Spleen (tissue), 11 donors: ENCODE measurements at regions not wholly inside any gene's neighbourhood (a gene's known extent, or its start where the extent isn't known, plus 50 kb on each side); places are given as distances from the start of the nearest gene placed in this dataset.

ENCODE experiments used
- DNase-seq: peaks from one replicate; pipeline ENCODE4 v3.0.0-alpha.2; 2020
- H3K27ac ChIP-seq, 8 donors: fragments of 200-600 bp; sonication (generic) in 7 of 8; 1 replicate in 4 of 8; 2 replicates in 4 of 8; pipeline versions ENCODE4 v1.5.0 to v1.8.0; 2016 to 2021; ENCODE audit warnings: inconsistent platforms in 4 of 8, mild to moderate bottlenecking in 4 of 8, moderate library complexity in 1 of 8
- H3K27me3 ChIP-seq, 7 donors: fragments of 200-600 bp; sonication (generic) in 6 of 7; replicated peaks in 1 of 7; 1 replicate in 4 of 7; 2 replicates in 3 of 7; pipeline versions ENCODE4 v1.5.0 to v1.8.0; 2016 to 2021; ENCODE audit warnings: inconsistent platforms in 3 of 7, mild to moderate bottlenecking in 1 of 7
- H3K36me3 ChIP-seq, 6 donors: fragments of 200-600 bp; sonication (generic) in 5 of 6; 1 replicate in 4 of 6; 2 replicates in 2 of 6; pipeline versions ENCODE4 v1.5.0 to v1.8.0; 2016 to 2021; ENCODE audit warnings: inconsistent platforms in 2 of 6
- H3K4me1 ChIP-seq, 6 donors: fragments of 200-600 bp; sonication (generic) in 5 of 6; 1 replicate in 3 of 6; 2 replicates in 3 of 6; pipeline versions ENCODE4 v1.5.0 to v1.8.0; 2016 to 2021; ENCODE audit warnings: inconsistent platforms in 3 of 6
- H3K4me3 ChIP-seq, 8 donors: fragments of 200-600 bp; sonication (generic) in 7 of 8; 1 replicate in 4 of 8; 2 replicates in 4 of 8; pipeline versions ENCODE4 v1.5.0 to v1.8.0; 2016 to 2021; ENCODE audit warnings: inconsistent platforms in 4 of 8, mild to moderate bottlenecking in 4 of 8, moderate library complexity in 2 of 8
- H3K9me3 ChIP-seq, 8 donors: fragments of 200-600 bp; sonication (generic) in 7 of 8; 1 replicate in 4 of 8; 2 replicates in 4 of 8; pipeline versions ENCODE4 v1.5.0 to v1.8.0; 2016 to 2021; ENCODE audit warnings: inconsistent platforms in 4 of 8
- CTCF ChIP-seq, 11 experiments: fragments of 200-600 bp in 7 of 11; fragments of 450-650 bp in 4 of 11; sonication (generic) in 4 of 11; IDR thresholded peaks in 8 of 11; conservative IDR thresholded peaks in 3 of 11; 1 replicate in 7 of 11; 2 replicates in 4 of 11; pipeline versions ENCODE4 v1.4.0 to v1.8.0; 2016 to 2021; ENCODE audit warnings: antibody characterized with exemption in 11 of 11, inconsistent platforms in 4 of 11, mild to moderate bottlenecking in 1 of 11
- POLR2A ChIP-seq, 3 donors: fragments of 450-650 bp; IDR thresholded peaks; one replicate each; pipeline ENCODE4 v1.5.1; 2017; ENCODE audit warnings: antibody characterized with exemption in 3 of 3, mild to moderate bottlenecking in 1 of 3
- POLR2AphosphoS5 ChIP-seq, 3 donors: sonication (generic); formaldehyde crosslinking; IDR thresholded peaks; one replicate each; pipeline ENCODE4 v1.5.1; 2017; ENCODE audit warnings: antibody characterized with exemption in 3 of 3
- WGBS, 5 donors: extraction: QIAGEN DNeasy Blood & Tissue Kit in 3 of 5; methylation state at CpG; one replicate each; pipeline versions ENCODE4 v1.1.5 to v1.1.7; 2013 to 2018; 5-methylcytosine and 5-hydroxymethylcytosine counted together
- intact Hi-C: fragments of 100-400 bp; cut with DNase I; formaldehyde crosslinking; loops from one replicate; pipeline ENCODE4 v1.15.0; 2023; ENCODE audit warnings: low total_unique reads
- donor health status: healthy with polysubstance abuse.
- donor health status: DM: no; HTN: no; CAD: no; lungs with moderate emphysema.
- donor health status: DM: no; HTN: no; CAD: no.
- donor health status: Bipolar disorder and iron deficiency.
- donor health status: healthy.
- donor health status: DM: no; HTN: no; CAD: no.
- donor health status: DM: yes; HTN: yes; CAD: no.

GRCh38 chr2:120866071-120866470, 130.4 kb downstream of the GLI2 start:
- Histone ChIP-seq H3K27me3 (peaks cover 2 to 70% (median 16%) of the 10 kb centered on the region in 7 donors), H3K27ac (no peak overlapping the region), H3K4me1 (peaks cover 0 to 21% (median 9%) of the 10 kb centered on the region in 6 donors), H3K9me3 (no peaks in the 10 kb centered on the region), H3K36me3 (no peaks in the 10 kb centered on the region), H3K4me3 (no peak overlapping the region)
- intact Hi-C loops: no loop called here
- TF ChIP-seq CTCF (IDR thresholded peaks at IDR 0.05 in 8 of 11, conservative IDR thresholded peaks at IDR 0.05 in 3 of 11) (no peak), POLR2A (IDR thresholded peaks at IDR 0.05) (no peak), POLR2AphosphoS5 (IDR thresholded peaks at IDR 0.05) (no peak)
- WGBS, 5 donors: 78 to 88% (median 85%) methylated on average over 6 to 7 of the region's 7 CpGs
- DNase-seq: peak; percentile 53

GRCh38 chr2:120866483-120867140, 130.9 kb downstream of the GLI2 start:
- WGBS, 5 donors: 81 to 88% (median 83%) methylated on average over 12 to 14 of the region's 14 CpGs
- peaks cover 2 to 70% (median 16%) of the 10 kb centered on the region in 7 donors for H3K27me3 ChIP-seq
- intact Hi-C loops: no loop called here
- H3K9me3 ChIP-seq: no peaks in the 10 kb centered on the region
- peak overlapping the region in 6 of 8 donors; percentile 9 to 79 (median 70) for H3K27ac ChIP-seq
- peaks cover 0 to 21% (median 9%) of the 10 kb centered on the region in 6 donors for H3K4me1 ChIP-seq
- peak; percentile 32 for DNase-seq
- peak overlapping the region in 2 of 8 donors; percentile 9 to 52 for H3K4me3 ChIP-seq
- H3K36me3 ChIP-seq: no peaks in the 10 kb centered on the region
- TF ChIP-seq POLR2A (IDR thresholded peaks at IDR 0.05): no peak
- no peak for TF ChIP-seq POLR2AphosphoS5 (IDR thresholded peaks at IDR 0.05)
- TF ChIP-seq CTCF (IDR thresholded peaks at IDR 0.05 in 8 of 11, conservative IDR thresholded peaks at IDR 0.05 in 3 of 11): no peak

GRCh38 chr2:120867290-120868241, 131.9 kb downstream of the GLI2 start:
- Histone ChIP-seq H3K27me3 (peaks cover 2 to 70% (median 16%) of the 10 kb centered on the region in 7 donors), H3K9me3 (no peaks in the 10 kb centered on the region), H3K4me3 (peak overlapping the region in 5 of 8 donors; percentile 2 to 52 (median 9)), H3K27ac (peak overlapping the region in 7 of 8 donors; percentile 29 to 79 (median 70)), H3K36me3 (no peaks in the 10 kb centered on the region), H3K4me1 (peaks cover 0 to 21% (median 9%) of the 10 kb centered on the region in 6 donors)
- DNase-seq: peak; percentile 77
- intact Hi-C loops: no loop called here
- TF ChIP-seq POLR2A (IDR thresholded peaks at IDR 0.05) (no peak), POLR2AphosphoS5 (IDR thresholded peaks at IDR 0.05) (peak; percentile 14 to 77 (median 67))
- WGBS, 5 donors: 9 to 29% (median 16%) methylated on average over 31 to 54 of the region's 54 CpGs

GRCh38 chr2:120868366-120868765, 132.7 kb downstream of the GLI2 start:
- Histone ChIP-seq H3K4me3 (no peak overlapping the region), H3K27ac (peak overlapping the region in 6 of 8 donors; percentile 38 to 79 (median 70)), H3K27me3 (peaks cover 2 to 65% (median 16%) of the 10 kb centered on the region in 7 donors), H3K9me3 (no peaks in the 10 kb centered on the region), H3K4me1 (peaks cover 0 to 21% (median 9%) of the 10 kb centered on the region in 6 donors), H3K36me3 (no peaks in the 10 kb centered on the region)
- no peak for TF ChIP-seq POLR2A (IDR thresholded peaks at IDR 0.05)
- TF ChIP-seq POLR2AphosphoS5 (IDR thresholded peaks at IDR 0.05): no peak
- TF ChIP-seq CTCF (IDR thresholded peaks at IDR 0.05 in 8 of 11, conservative IDR thresholded peaks at IDR 0.05 in 3 of 11): no peak
- 73 to 82% (median 77%) methylated on average over 4 of the region's 4 CpGs for WGBS, 5 donors
- intact Hi-C loops: no loop called here
- peak; percentile 33 for DNase-seq
